Parathyroid adenoma (tissue), 2 donors: ENCODE measurements at regions not wholly inside any gene's neighbourhood (a gene's known extent, or its start where the extent isn't known, plus 50 kb on each side); places are given as distances from the start of the nearest gene placed in this dataset.
"Not testable (repeated sequence)": the region's sequence is repeated elsewhere in the genome, so short reads cannot be mapped to it uniquely, and the experiment has no call there.

ENCODE experiments used
- H2AFZ ChIP-seq: fragments of 300-600 bp; sonication (generic); one replicate; pipeline ENCODE4 v1.7.0; 2017; ENCODE audit warnings: antibody characterized with exemption, mild to moderate bottlenecking
- H3K27ac ChIP-seq: fragments of 300-600 bp; sonication (generic); one replicate; pipeline ENCODE4 v1.7.0; 2017
- H3K27me3 ChIP-seq: fragments of 300-600 bp; sonication (generic); one replicate; pipeline ENCODE4 v1.7.0; 2017; ENCODE audit warnings: low read length; ENCODE audit not compliant: control insufficient read depth, insufficient read depth
- H3K36me3 ChIP-seq: fragments of 300-600 bp; sonication (generic); one replicate; pipeline ENCODE4 v1.7.0; 2017; ENCODE audit warnings: low read length; ENCODE audit not compliant: control insufficient read depth, insufficient read depth
- H3K4me1 ChIP-seq: fragments of 300-600 bp; sonication (generic); one replicate; pipeline ENCODE4 v1.7.0; 2017; ENCODE audit warnings: control low read depth
- H3K4me2 ChIP-seq: fragments of 300-600 bp; sonication (generic); one replicate; pipeline ENCODE4 v1.7.0; 2017; ENCODE audit warnings: low read length
- H3K4me3 ChIP-seq: fragments of 300-600 bp; sonication (generic); one replicate; pipeline ENCODE4 v1.7.0; 2017; ENCODE audit warnings: low read depth, low read length
- H3K79me2 ChIP-seq: fragments of 300-600 bp; sonication (generic); one replicate; pipeline ENCODE4 v1.7.0; 2017; ENCODE audit warnings: control low read depth
- H3K9ac ChIP-seq: fragments of 300-600 bp; sonication (generic); one replicate; pipeline ENCODE4 v1.7.0; 2017; ENCODE audit warnings: mild to moderate bottlenecking
- H3K9me3 ChIP-seq: fragments of 300-600 bp; sonication (generic); one replicate; pipeline ENCODE4 v1.7.0; 2017; ENCODE audit warnings: low read length; ENCODE audit not compliant: control insufficient read depth
- TF ChIP-seq, protein P1 (sequence below): fragments of 300-600 bp; sonication (generic); IDR thresholded peaks from one replicate; pipeline ENCODE4 v1.7.0; 2017; ENCODE audit warnings: antibody characterized with exemption, mild to moderate bottlenecking
- donor health status: primary hyperparathyroidism.

DNA sequence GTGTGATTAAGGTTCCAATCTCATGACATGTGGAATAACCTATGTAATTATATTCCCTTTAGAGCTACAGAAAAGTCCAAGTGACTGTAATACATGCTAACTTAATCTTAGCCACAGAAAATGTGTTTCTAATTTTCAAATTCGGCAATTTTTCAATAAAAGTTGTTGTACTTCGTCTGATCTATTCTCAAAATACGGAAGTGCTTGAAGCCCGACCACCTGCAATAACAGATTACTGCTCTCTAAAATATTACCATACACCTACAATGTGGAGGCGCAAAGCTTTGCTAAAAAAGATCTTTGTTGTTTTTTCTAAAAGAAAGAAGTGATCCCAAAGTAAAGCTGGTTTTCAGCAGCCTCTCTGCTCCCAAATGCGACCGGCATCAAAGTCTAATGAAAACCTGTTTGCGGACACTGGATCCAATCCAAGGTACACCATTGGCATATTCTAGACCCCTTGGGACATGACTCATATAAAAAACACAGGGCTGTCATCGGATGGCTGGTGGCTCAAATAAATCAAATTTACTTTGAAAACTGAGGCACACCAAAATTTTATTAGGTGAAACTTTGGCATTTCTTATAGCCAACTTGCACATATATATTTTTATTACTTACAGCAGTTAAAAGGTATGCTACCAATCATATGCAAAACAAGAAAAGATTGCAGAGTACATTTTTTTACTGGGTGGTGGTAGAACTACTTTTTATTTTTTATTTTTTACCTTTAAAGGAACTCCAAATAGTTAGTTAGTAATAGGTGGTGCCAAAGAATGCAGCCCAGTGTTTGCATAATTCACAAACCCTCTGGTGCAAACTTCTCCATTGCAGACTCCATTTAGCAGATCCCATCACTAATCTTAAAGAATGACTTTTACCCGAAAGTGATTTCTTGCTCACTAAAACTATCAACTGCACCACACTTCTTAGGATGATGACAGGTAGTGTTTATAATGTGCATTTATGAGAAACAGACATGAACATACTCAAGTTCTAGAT, 118.7 kb upstream of the TBX18 start:
- H3K9me3 ChIP-seq: no peaks in the 10 kb centered on the region
- no peak overlapping the region for H3K9ac ChIP-seq
- H2AFZ ChIP-seq: no peak overlapping the region
- TF ChIP-seq, protein P1, sequence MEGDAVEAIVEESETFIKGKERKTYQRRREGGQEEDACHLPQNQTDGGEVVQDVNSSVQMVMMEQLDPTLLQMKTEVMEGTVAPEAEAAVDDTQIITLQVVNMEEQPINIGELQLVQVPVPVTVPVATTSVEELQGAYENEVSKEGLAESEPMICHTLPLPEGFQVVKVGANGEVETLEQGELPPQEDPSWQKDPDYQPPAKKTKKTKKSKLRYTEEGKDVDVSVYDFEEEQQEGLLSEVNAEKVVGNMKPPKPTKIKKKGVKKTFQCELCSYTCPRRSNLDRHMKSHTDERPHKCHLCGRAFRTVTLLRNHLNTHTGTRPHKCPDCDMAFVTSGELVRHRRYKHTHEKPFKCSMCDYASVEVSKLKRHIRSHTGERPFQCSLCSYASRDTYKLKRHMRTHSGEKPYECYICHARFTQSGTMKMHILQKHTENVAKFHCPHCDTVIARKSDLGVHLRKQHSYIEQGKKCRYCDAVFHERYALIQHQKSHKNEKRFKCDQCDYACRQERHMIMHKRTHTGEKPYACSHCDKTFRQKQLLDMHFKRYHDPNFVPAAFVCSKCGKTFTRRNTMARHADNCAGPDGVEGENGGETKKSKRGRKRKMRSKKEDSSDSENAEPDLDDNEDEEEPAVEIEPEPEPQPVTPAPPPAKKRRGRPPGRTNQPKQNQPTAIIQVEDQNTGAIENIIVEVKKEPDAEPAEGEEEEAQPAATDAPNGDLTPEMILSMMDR: no peak
- H3K27ac ChIP-seq: no peak overlapping the region
- H3K27me3 ChIP-seq: no peaks in the 10 kb centered on the region
- H3K4me2 ChIP-seq: no peak overlapping the region
- no peaks in the 10 kb centered on the region for H3K36me3 ChIP-seq
- H3K79me2 ChIP-seq: no peaks in the 10 kb centered on the region
- H3K4me3 ChIP-seq: no peak overlapping the region
- H3K4me1 ChIP-seq: no peaks in the 10 kb centered on the region

DNA sequence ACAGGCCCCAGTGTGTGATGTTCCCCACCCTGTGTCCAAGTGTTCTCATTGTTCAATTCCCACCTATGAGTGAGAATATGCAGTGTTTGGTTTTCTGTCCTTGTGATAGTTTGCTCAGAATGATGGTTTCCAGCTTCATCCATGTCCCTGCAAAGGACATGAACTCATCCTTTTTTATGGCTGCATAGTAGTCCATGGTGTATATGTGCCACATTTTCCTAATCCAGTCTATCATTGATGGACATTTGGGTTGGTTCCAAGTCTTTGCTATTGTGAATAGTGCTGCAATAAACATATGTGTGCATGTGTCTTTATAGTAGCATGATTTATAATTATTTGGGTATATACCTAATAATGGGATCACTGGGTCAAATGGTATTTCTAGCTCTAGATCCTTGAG, 115.0 kb upstream of the TBX18 start:
- H3K4me2 ChIP-seq, H3K4me1 ChIP-seq, H3K27me3 ChIP-seq, H3K9ac ChIP-seq, H3K79me2 ChIP-seq, H3K36me3 ChIP-seq, H3K4me3 ChIP-seq, H3K9me3 ChIP-seq, H2AFZ ChIP-seq, H3K27ac ChIP-seq: not testable (repeated sequence)

DNA sequence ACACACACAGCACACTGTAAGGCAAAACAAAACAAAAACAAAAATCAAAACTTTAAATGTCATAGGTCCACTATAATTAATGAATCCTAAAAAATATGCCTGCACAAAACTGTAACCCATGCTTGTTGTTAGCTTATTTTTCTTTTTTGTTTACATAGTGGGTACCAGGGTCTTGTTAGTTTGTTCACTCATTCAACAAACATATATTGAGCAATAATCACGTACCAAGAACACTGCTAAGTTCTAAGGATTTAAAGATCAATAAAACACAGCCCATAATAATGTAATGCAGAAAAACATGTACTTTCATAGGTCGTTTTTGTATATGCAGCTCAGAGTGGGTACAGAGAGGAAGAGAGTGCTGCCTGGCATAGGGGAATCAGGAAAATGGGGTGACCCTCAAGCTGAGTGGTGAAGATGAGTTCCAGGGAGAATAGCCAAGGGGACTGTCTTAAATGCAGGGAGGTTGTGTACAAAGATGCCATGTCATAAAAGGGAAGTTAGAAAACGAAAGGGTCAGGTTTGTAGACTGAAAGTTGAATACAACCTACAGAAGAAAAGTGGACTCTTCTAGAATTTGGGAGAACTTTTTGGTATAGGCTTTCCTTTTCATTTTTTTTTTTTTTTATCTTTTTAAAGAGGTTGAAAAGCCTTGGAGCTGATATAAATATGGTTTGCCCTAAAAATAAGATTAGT, 113.3 kb upstream of the TBX18 start:
- TF ChIP-seq, protein P1: no peak
- Histone ChIP-seq H3K79me2 (no peaks in the 10 kb centered on the region), H3K4me2 (no peak overlapping the region)

DNA sequence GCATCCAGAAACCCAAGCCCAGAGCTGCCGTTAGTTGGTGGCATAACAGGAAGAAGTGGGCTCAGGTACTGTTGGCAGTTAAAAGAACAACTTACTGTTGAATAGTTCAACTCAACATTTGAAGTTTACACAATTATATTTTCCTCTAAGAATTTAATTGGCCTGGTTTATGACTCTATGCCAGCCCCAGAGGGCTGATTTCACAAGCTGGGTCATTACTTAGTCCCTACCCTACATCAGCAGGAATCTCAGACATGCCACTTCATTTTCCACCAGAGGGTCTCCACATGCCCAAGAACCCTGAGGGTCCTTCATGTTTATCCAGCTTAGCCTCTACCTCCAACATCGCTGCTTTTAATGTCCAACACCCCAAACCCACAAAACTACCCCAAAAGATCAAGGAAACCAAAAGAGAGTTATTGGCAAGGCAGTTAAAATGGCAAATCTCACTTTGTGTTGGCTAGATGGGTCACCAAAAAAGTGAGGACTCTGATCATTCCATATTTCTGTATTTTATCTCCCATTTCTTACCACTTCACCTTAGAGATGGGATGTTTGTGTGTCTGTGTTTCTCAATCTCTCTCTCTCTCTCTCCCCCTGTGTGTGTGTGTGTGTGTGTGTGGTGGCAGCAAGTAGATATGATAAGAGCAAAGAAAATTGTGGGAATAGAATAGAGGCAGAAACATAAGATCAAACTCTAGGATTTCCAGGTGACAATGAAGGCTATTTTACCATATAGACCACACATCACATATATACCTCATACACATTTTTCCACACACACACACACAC, 112.5 kb upstream of the TBX18 start:
- H3K9me3 ChIP-seq: no peaks in the 10 kb centered on the region
- H3K4me3 ChIP-seq: no peak overlapping the region
- H3K9ac ChIP-seq: no peak overlapping the region
- H3K4me1 ChIP-seq: no peaks in the 10 kb centered on the region
- no peak overlapping the region for H2AFZ ChIP-seq
- H3K27ac ChIP-seq: no peak overlapping the region
- no peaks in the 10 kb centered on the region for H3K36me3 ChIP-seq
- no peaks in the 10 kb centered on the region for H3K27me3 ChIP-seq
- TF ChIP-seq, protein P1: no peak
- no peak overlapping the region for H3K4me2 ChIP-seq
- no peaks in the 10 kb centered on the region for H3K79me2 ChIP-seq

More for the DNA sequence above, 113.3 kb upstream of the TBX18 start:
- Histone ChIP-seq H3K27ac (no peak overlapping the region), H3K36me3 (no peaks in the 10 kb centered on the region), H3K27me3 (no peaks in the 10 kb centered on the region), H3K9me3 (no peaks in the 10 kb centered on the region), H3K9ac (no peak overlapping the region), H3K4me1 (no peaks in the 10 kb centered on the region), H2AFZ (no peak overlapping the region), H3K4me3 (no peak overlapping the region)
